H1 (cell line): ENCODE measurements at regions not wholly inside any gene's neighbourhood (a gene's known extent, or its start where the extent isn't known, plus 50 kb on each side); places are given as distances from the start of the nearest gene placed in this dataset.

ENCODE experiments used
- CBX5 ChIP-seq: fragments of 300-800, 300-1000 bp; sonication (generic); IDR thresholded peaks from 2 replicates; pipeline ENCODE4 v1.7.1; 2016; ENCODE audit warnings: antibody characterized with exemption, low read length, low read depth
- EP300 ChIP-seq, 2 experiments: IDR thresholded peaks; 1 replicate in 1 of 2; 2 replicates in 1 of 2; pipeline ENCODE4 v1.6.1; 2011 to 2012; ENCODE audit warnings: low read depth in 2 of 2, low read length in 2 of 2, mild to moderate bottlenecking in 2 of 2, borderline replicate concordance in 1 of 2, inconsistent platforms in 1 of 2, moderate library complexity in 1 of 2
- EZH2 ChIP-seq: fragments of 200-600 bp; sonication (generic); IDR thresholded peaks from 2 replicates; pipeline ENCODE4 v1.7.1; 2012; ENCODE audit warnings: low read depth, mild to moderate bottlenecking, moderate library complexity, low read length, inconsistent platforms; ENCODE audit not compliant: severe bottlenecking
- KDM5A ChIP-seq: fragments of 200-600 bp; IDR thresholded peaks from 2 replicates; pipeline ENCODE4 v1.7.1; 2012; ENCODE audit warnings: mild to moderate bottlenecking, low read length, inconsistent platforms, mixed read lengths
- SIRT6 ChIP-seq: IDR thresholded peaks from one replicate; pipeline ENCODE4 v1.7.1; 2012; ENCODE audit warnings: low read length, inconsistent platforms
- SIX5 ChIP-seq: IDR thresholded peaks from 2 replicates; pipeline ENCODE4 v1.6.1; 2011; ENCODE audit warnings: mild to moderate bottlenecking, low read depth, low read length
- TAF7 ChIP-seq: optimal IDR thresholded peaks from 2 replicates; pipeline ENCODE3; 2011; ENCODE audit warnings: low read depth, mild to moderate bottlenecking, inconsistent platforms, low read length, moderate library complexity, borderline replicate concordance
- TCF12 ChIP-seq: IDR thresholded peaks from 2 replicates; pipeline ENCODE4 v1.6.1; 2011; ENCODE audit warnings: low read depth, mild to moderate bottlenecking, low read length
- ZNF274 ChIP-seq: IDR thresholded peaks from 2 replicates; pipeline ENCODE4 v1.7.0; 2012; ENCODE audit warnings: low read length, borderline replicate concordance; ENCODE audit errors: extremely low read depth
- TF ChIP-seq, protein P1 (sequence below): fragments of 300-600 bp; sonication (generic); IDR thresholded peaks from 2 replicates; pipeline ENCODE4 v1.7.1; 2012; ENCODE audit warnings: low read length, moderate library complexity, mild to moderate bottlenecking, inconsistent platforms; ENCODE audit not compliant: insufficient replicate concordance

DNA sequence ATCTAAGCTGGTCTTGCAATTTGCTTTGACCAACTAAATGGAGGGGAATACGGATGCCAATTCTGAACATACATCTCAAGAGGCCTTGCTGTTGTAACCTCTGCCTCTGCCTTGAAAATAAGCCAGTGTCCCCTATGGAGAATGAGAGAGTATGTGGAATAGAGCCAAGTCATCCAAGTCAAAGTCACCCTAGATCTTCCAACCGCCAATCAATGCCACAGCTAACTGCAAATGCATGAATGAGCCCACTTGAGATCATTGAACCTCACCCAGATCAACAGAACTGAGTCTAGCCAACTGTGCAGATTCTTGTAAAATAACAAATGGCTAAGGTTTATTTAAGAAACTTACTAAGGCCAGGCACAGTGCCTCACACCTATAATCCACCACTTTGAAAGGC lies 139.8 kb upstream of the TANK start (continued):
- TF ChIP-seq, protein P1, sequence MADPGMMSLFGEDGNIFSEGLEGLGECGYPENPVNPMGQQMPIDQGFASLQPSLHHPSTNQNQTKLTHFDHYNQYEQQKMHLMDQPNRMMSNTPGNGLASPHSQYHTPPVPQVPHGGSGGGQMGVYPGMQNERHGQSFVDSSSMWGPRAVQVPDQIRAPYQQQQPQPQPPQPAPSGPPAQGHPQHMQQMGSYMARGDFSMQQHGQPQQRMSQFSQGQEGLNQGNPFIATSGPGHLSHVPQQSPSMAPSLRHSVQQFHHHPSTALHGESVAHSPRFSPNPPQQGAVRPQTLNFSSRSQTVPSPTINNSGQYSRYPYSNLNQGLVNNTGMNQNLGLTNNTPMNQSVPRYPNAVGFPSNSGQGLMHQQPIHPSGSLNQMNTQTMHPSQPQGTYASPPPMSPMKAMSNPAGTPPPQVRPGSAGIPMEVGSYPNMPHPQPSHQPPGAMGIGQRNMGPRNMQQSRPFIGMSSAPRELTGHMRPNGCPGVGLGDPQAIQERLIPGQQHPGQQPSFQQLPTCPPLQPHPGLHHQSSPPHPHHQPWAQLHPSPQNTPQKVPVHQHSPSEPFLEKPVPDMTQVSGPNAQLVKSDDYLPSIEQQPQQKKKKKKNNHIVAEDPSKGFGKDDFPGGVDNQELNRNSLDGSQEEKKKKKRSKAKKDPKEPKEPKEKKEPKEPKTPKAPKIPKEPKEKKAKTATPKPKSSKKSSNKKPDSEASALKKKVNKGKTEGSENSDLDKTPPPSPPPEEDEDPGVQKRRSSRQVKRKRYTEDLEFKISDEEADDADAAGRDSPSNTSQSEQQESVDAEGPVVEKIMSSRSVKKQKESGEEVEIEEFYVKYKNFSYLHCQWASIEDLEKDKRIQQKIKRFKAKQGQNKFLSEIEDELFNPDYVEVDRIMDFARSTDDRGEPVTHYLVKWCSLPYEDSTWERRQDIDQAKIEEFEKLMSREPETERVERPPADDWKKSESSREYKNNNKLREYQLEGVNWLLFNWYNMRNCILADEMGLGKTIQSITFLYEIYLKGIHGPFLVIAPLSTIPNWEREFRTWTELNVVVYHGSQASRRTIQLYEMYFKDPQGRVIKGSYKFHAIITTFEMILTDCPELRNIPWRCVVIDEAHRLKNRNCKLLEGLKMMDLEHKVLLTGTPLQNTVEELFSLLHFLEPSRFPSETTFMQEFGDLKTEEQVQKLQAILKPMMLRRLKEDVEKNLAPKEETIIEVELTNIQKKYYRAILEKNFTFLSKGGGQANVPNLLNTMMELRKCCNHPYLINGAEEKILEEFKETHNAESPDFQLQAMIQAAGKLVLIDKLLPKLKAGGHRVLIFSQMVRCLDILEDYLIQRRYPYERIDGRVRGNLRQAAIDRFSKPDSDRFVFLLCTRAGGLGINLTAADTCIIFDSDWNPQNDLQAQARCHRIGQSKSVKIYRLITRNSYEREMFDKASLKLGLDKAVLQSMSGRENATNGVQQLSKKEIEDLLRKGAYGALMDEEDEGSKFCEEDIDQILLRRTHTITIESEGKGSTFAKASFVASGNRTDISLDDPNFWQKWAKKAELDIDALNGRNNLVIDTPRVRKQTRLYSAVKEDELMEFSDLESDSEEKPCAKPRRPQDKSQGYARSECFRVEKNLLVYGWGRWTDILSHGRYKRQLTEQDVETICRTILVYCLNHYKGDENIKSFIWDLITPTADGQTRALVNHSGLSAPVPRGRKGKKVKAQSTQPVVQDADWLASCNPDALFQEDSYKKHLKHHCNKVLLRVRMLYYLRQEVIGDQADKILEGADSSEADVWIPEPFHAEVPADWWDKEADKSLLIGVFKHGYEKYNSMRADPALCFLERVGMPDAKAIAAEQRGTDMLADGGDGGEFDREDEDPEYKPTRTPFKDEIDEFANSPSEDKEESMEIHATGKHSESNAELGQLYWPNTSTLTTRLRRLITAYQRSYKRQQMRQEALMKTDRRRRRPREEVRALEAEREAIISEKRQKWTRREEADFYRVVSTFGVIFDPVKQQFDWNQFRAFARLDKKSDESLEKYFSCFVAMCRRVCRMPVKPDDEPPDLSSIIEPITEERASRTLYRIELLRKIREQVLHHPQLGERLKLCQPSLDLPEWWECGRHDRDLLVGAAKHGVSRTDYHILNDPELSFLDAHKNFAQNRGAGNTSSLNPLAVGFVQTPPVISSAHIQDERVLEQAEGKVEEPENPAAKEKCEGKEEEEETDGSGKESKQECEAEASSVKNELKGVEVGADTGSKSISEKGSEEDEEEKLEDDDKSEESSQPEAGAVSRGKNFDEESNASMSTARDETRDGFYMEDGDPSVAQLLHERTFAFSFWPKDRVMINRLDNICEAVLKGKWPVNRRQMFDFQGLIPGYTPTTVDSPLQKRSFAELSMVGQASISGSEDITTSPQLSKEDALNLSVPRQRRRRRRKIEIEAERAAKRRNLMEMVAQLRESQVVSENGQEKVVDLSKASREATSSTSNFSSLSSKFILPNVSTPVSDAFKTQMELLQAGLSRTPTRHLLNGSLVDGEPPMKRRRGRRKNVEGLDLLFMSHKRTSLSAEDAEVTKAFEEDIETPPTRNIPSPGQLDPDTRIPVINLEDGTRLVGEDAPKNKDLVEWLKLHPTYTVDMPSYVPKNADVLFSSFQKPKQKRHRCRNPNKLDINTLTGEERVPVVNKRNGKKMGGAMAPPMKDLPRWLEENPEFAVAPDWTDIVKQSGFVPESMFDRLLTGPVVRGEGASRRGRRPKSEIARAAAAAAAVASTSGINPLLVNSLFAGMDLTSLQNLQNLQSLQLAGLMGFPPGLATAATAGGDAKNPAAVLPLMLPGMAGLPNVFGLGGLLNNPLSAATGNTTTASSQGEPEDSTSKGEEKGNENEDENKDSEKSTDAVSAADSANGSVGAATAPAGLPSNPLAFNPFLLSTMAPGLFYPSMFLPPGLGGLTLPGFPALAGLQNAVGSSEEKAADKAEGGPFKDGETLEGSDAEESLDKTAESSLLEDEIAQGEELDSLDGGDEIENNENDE: no peak
- TF ChIP-seq TCF12: no peak
- no peak for TF ChIP-seq TAF7
- TF ChIP-seq KDM5A: no peak
- TF ChIP-seq SIRT6: no peak
- TF ChIP-seq CBX5: no peak
- TF ChIP-seq EZH2: no peak
- TF ChIP-seq ZNF274: no peak
- no peak for TF ChIP-seq EP300 (IDR thresholded peaks at IDR 0.05; ENCODE audit: borderline replicate concordance in 1 of 2, low read depth in 2 of 2, low read length in 2 of 2)
- no peak for TF ChIP-seq SIX5
